ENCODE measurements at regions not wholly inside any gene's neighbourhood (a gene's known extent, or its start where the extent isn't known, plus 50 kb on each side); places are given as distances from the start of the nearest gene placed in this dataset.
"Not testable (repeated sequence)": the region's sequence is repeated elsewhere in the genome, so short reads cannot be mapped to it uniquely, and the experiment has no call there.

GRCh38 chr4:26185436-26185835 lies 135.4 kb upstream of the RBPJ start:
- DNase-seq, result no peak

GRCh38 chr4:26191353-26191752 lies 129.5 kb upstream of the RBPJ start:
- DNase-seq, result no peak

- DNase-seq, result no peak
These were observed 127.6 kb upstream of the RBPJ start for GRCh38 chr4:26192899-26193869.

GRCh38 chr4:26194764-26195163 lies 126.0 kb upstream of the RBPJ start:
- DNase-seq, result no peak

- DNase-seq, result no peak
These were observed 124.2 kb upstream of the RBPJ start for GRCh38 chr4:26196567-26196966.

- DNase-seq, result no peak
These were observed 123.6 kb upstream of the RBPJ start for GRCh38 chr4:26197018-26197779.

- DNase-seq, result not testable (repeated sequence)
These were observed 121.9 kb upstream of the RBPJ start for GRCh38 chr4:26198931-26199330.

- DNase-seq, result no peak
These were observed 121.2 kb upstream of the RBPJ start for GRCh38 chr4:26199596-26199995.

- no peak for DNase-seq
These were observed 119.7 kb upstream of the RBPJ start for GRCh38 chr4:26201120-26201519.

GRCh38 chr4:26204249-26204825 lies 116.5 kb upstream of the RBPJ start:
- DNase-seq, result no peak

GRCh38 chr4:26204911-26205370 lies 115.9 kb upstream of the RBPJ start:
- DNase-seq, result peak; percentile 26

GRCh38 chr4:26206339-26206738 lies 114.5 kb upstream of the RBPJ start:
- no peak for DNase-seq

GRCh38 chr4:26206999-26207398 lies 113.8 kb upstream of the RBPJ start:
- peak; percentile 52 for DNase-seq

GRCh38 chr4:26207631-26208030 lies 113.2 kb upstream of the RBPJ start:
- no peak for DNase-seq

GRCh38 chr4:26208237-26208994 lies 112.4 kb upstream of the RBPJ start:
- no peak for DNase-seq

- not testable (repeated sequence) for DNase-seq
These were observed 111.4 kb upstream of the RBPJ start for GRCh38 chr4:26209378-26209777.

GRCh38 chr4:26212528-26212927 lies 108.3 kb upstream of the RBPJ start:
- DNase-seq, result no peak

- DNase-seq, result no peak
These were observed 107.5 kb upstream of the RBPJ start for GRCh38 chr4:26213317-26213716.

- DNase-seq, result no peak
These were observed 105.8 kb upstream of the RBPJ start for GRCh38 chr4:26214994-26215393.

- no peak for DNase-seq
These were observed 105.1 kb upstream of the RBPJ start for GRCh38 chr4:26215725-26216124.

GRCh38 chr4:26217481-26217880 lies 103.3 kb upstream of the RBPJ start:
- DNase-seq, result no peak

- DNase-seq, result no peak
These were observed 102.7 kb upstream of the RBPJ start for GRCh38 chr4:26217961-26218676.

Data from NCI-H2171 treated with DMSO at 0.1 percent for 48 hours (cell line).